K562 (cell line): ENCODE measurements at regions not wholly inside any gene's neighbourhood (a gene's known extent, or its start where the extent isn't known, plus 50 kb on each side); places are given as distances from the start of the nearest gene placed in this dataset.

Experiments
- CTCF ChIP-seq, 3 experiments: IDR thresholded peaks in 2 of 3; conservative IDR thresholded peaks in 1 of 3; 2 replicates each; pipeline ENCODE4 v1.5.1; 2011 to 2012; ENCODE audit warnings: low read length in 3 of 3, mild to moderate bottlenecking in 3 of 3, control low read depth in 2 of 3, improper control_type of control experiment in 1 of 3, inconsistent platforms in 1 of 3, low read depth in 1 of 3, mixed read lengths in 1 of 3, moderate library complexity in 1 of 3; ENCODE audit not compliant: insufficient read depth in 2 of 3
- EGR1 ChIP-seq: fragments of 450-650 bp; conservative IDR thresholded peaks from 2 replicates; pipeline ENCODE4 v1.6.1; 2017; ENCODE audit warnings: mild to moderate bottlenecking
- IRF9 ChIP-seq: fragments of 450-650 bp; IDR thresholded peaks from 2 replicates; pipeline ENCODE4 v1.6.1; 2016; ENCODE audit warnings: missing biosample characterization, missing genetic modification characterization
- MXI1 ChIP-seq: IDR thresholded peaks from 2 replicates; pipeline ENCODE4 v1.6.1; 2011; ENCODE audit warnings: low read depth, mild to moderate bottlenecking, improper control_type of control experiment, low read length
- NFIC ChIP-seq: fragments of 450-650 bp; IDR thresholded peaks from 2 replicates; pipeline ENCODE4 v1.6.1; 2017; ENCODE audit warnings: mild to moderate bottlenecking, inconsistent platforms
- PREB ChIP-seq: sonication (generic); formaldehyde crosslinking; IDR thresholded peaks from 2 replicates; pipeline ENCODE4 v1.8.1; 2023; ENCODE audit warnings: mild to moderate bottlenecking, missing genetic modification reagents
- SREBF2 ChIP-seq: sonication (generic); formaldehyde crosslinking; IDR thresholded peaks from 2 replicates; pipeline ENCODE4 v1.4.0; 2020; ENCODE audit warnings: mild to moderate bottlenecking, missing genetic modification reagents
- ZNF431 ChIP-seq: sonication (generic); formaldehyde crosslinking; IDR thresholded peaks from 2 replicates; pipeline ENCODE4 v1.8.0; 2022; ENCODE audit warnings: mild to moderate bottlenecking, missing genetic modification reagents

GRCh38 chr15:29410338-29410737 lies 140.7 kb upstream of the NSMCE3 start:
- no peak for TF ChIP-seq PREB (CRISPR knock-in tag)
- no peak for TF ChIP-seq CTCF (IDR thresholded peaks at IDR 0.05 in 2 of 3, conservative IDR thresholded peaks at IDR 0.05 in 1 of 3; ENCODE audit: insufficient read depth in 2 of 3, low read depth in 1 of 3, low read length in 3 of 3)
- no peak for TF ChIP-seq EGR1
- no peak for TF ChIP-seq ZNF431 (CRISPR knock-in tag)
- no peak for TF ChIP-seq SREBF2 (CRISPR knock-in tag)
- no peak for TF ChIP-seq IRF9 (tag)
- no peak for TF ChIP-seq NFIC
- TF ChIP-seq MXI1, result no peak
